ENCODE measurements at regions not wholly inside any gene's neighbourhood (a gene's known extent, or its start where the extent isn't known, plus 50 kb on each side); places are given as distances from the start of the nearest gene placed in this dataset.

- H3K4me3 ChIP-seq (ENCODE audit: low read depth, low read length) = no peak overlapping the region
- CTCF ChIA-PET = no interaction called here
- no peak for TF ChIP-seq CTCF (IDR thresholded peaks at IDR 0.05; ENCODE audit: low read depth, low read length)
- H3K27ac ChIP-seq (ENCODE audit: low read depth, low read length) = no peak overlapping the region
- DNase-seq (ENCODE audit: low read depth, low spot score) = no peak
- no peaks in the 10 kb centered on the region for H3K9me3 ChIP-seq (ENCODE audit: control insufficient read depth, insufficient read depth, low read length)
- POLR2A ChIA-PET = no interaction called here
- no peaks in the 10 kb centered on the region for H3K27me3 ChIP-seq (ENCODE audit: control insufficient read depth, insufficient read depth, low read length)
Observed at GRCh38 chr3:64853456-64853855, 165.7 kb upstream of the ADAMTS9 start.

GRCh38 chr3:64852738-64853137 lies 164.9 kb upstream of the ADAMTS9 start:
- Histone ChIP-seq H3K9me3 (ENCODE audit: control insufficient read depth, insufficient read depth, low read length) (no peaks in the 10 kb centered on the region), H3K27me3 (ENCODE audit: control insufficient read depth, insufficient read depth, low read length) (no peaks in the 10 kb centered on the region), H3K27ac (ENCODE audit: low read depth, low read length) (no peak overlapping the region), H3K4me3 (ENCODE audit: low read depth, low read length) (no peak overlapping the region)
- ChIA-PET CTCF (no interaction called here), POLR2A (no interaction called here)
- DNase-seq (ENCODE audit: low read depth, low spot score) = no peak
- TF ChIP-seq CTCF (IDR thresholded peaks at IDR 0.05; ENCODE audit: low read depth, low read length) = no peak

- Histone ChIP-seq H3K4me3 (ENCODE audit: low read depth, low read length) (no peak overlapping the region), H3K27ac (ENCODE audit: low read depth, low read length) (no peak overlapping the region), H3K9me3 (ENCODE audit: control insufficient read depth, insufficient read depth, low read length) (no peaks in the 10 kb centered on the region), H3K27me3 (ENCODE audit: control insufficient read depth, insufficient read depth, low read length) (no peaks in the 10 kb centered on the region)
- POLR2A ChIA-PET = no interaction called here
- CTCF ChIA-PET = no interaction called here
- no peak for DNase-seq (ENCODE audit: low read depth, low spot score)
- TF ChIP-seq CTCF (IDR thresholded peaks at IDR 0.05; ENCODE audit: low read depth, low read length) = no peak
Observed at GRCh38 chr3:64848822-64849221, 161.0 kb upstream of the ADAMTS9 start.

- POLR2A ChIA-PET = no interaction called here
Observed at GRCh38 chr3:64848127-64848800, 160.5 kb upstream of the ADAMTS9 start.

GRCh38 chr3:64844558-64844957 lies 156.8 kb upstream of the ADAMTS9 start:
- Histone ChIP-seq H3K27me3 (ENCODE audit: control insufficient read depth, insufficient read depth, low read length) (no peaks in the 10 kb centered on the region), H3K9me3 (ENCODE audit: control insufficient read depth, insufficient read depth, low read length) (no peaks in the 10 kb centered on the region), H3K4me3 (ENCODE audit: low read depth, low read length) (no peak overlapping the region), H3K27ac (ENCODE audit: low read depth, low read length) (no peak overlapping the region)
- ChIA-PET POLR2A (no interaction called here), CTCF (no interaction called here)
- DNase-seq (ENCODE audit: low read depth, low spot score) = no peak
- no peak for TF ChIP-seq CTCF (IDR thresholded peaks at IDR 0.05; ENCODE audit: low read depth, low read length)

More at GRCh38 chr3:64848127-64848800, 160.5 kb upstream of the ADAMTS9 start:
- Histone ChIP-seq H3K4me3 (ENCODE audit: low read depth, low read length) (no peak overlapping the region), H3K27ac (ENCODE audit: low read depth, low read length) (no peak overlapping the region), H3K27me3 (ENCODE audit: control insufficient read depth, insufficient read depth, low read length) (no peaks in the 10 kb centered on the region), H3K9me3 (ENCODE audit: control insufficient read depth, insufficient read depth, low read length) (no peaks in the 10 kb centered on the region)
- CTCF ChIA-PET = interaction anchor here (0.6 kb wide), 1 partner anchor 318 kb away, joined by 3 read pairs; no protein-coding TSS in a partner anchor
- DNase-seq (ENCODE audit: low read depth, low spot score) = no peak
- TF ChIP-seq CTCF (IDR thresholded peaks at IDR 0.05; ENCODE audit: low read depth, low read length) = no peak
